BJ (cell line): ENCODE measurements at regions not wholly inside any gene's neighbourhood (a gene's known extent, or its start where the extent isn't known, plus 50 kb on each side); places are given as distances from the start of the nearest gene placed in this dataset.

Source experiments
- CTCF ChIA-PET: fragments of 350-600 bp; formaldehyde crosslinking; extraction: SDS; loops from one replicate; lab custom pipeline; 2021; ENCODE audit warnings: antibody characterized with exemption, inconsistent platforms; lab: Yijun Ruan, JAX
- POLR2A ChIA-PET: fragments of 300-600 bp; sonication (Branson Sonifier 250); formaldehyde crosslinking; extraction: SDS; loops from one replicate; lab custom pipeline; 2021; ENCODE audit warnings: antibody characterized with exemption; lab: Charles Lee
- DNase-seq: peaks from one replicate; pipeline ENCODE4 v3.0.0-alpha.2; 2011; ENCODE audit warnings: low read depth
- H3K27me3 ChIP-seq: 2 replicates; pipeline ENCODE4 v1.6.0; 2011; ENCODE audit warnings: low read length; ENCODE audit not compliant: control insufficient read depth, insufficient read depth
- H3K36me3 ChIP-seq: 2 replicates; pipeline ENCODE4 v1.5.1; 2011; ENCODE audit warnings: low read length; ENCODE audit not compliant: control insufficient read depth, insufficient read depth
- H3K4me3 ChIP-seq: 2 replicates; pipeline ENCODE4 v1.5.1; 2011; ENCODE audit warnings: low read depth, mild to moderate bottlenecking, control low read depth, low read length
- CTCF ChIP-seq: IDR thresholded peaks from 2 replicates; pipeline ENCODE4 v1.5.1; 2011; ENCODE audit warnings: low read depth, mild to moderate bottlenecking, control low read depth, inconsistent platforms, low read length, moderate library complexity; ENCODE audit not compliant: insufficient read depth

- H3K27me3 ChIP-seq, result no peaks in the 10 kb centered on the region
- H3K36me3 ChIP-seq, result no peaks in the 10 kb centered on the region
- no peak for TF ChIP-seq CTCF
- H3K4me3 ChIP-seq, result no peak overlapping the region
- CTCF ChIA-PET, result interaction anchor here (1.3 to 1.4 kb wide), 3 partner anchors 21 to 201 kb away, joined by 3 to 4 read pairs (median 4); no protein-coding TSS in a partner anchor
- no peak for DNase-seq
- POLR2A ChIA-PET, result no interaction called here
These were observed 187.9 kb upstream of the GMDS start for GRCh38 chr6:2433266-2433665.

DNA sequence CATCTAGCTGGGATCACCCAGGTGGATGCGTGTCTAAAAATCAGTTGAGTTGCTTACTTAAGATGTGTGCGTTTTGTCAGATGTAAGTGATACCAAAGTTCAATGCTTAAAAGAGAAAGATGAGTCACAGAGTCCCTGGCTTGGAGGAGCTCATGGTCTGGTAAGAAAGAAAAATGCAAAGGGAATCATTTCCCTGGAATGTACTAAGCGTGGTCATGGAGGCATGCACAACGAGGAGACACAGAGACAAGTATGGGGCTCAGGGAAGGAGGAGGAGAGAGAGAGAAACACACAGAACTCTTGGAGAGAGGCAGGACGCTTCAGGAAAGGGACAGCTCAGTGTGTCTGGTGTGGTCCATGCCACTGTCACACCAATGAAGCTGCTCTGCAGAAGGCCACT is 186.9 kb upstream of the GMDS start:
- ChIA-PET POLR2A (no interaction called here), CTCF (interaction anchor here (0.6 to 1.4 kb wide), 4 partner anchors 17 to 522 kb away, joined by 3 to 4 read pairs (median 3); no protein-coding TSS in a partner anchor)
- H3K4me3 ChIP-seq, result no peak overlapping the region
- no peaks in the 10 kb centered on the region for H3K27me3 ChIP-seq
- DNase-seq, result peak; percentile 91
- H3K36me3 ChIP-seq, result no peaks in the 10 kb centered on the region
- no peak for TF ChIP-seq CTCF

- no peak for TF ChIP-seq CTCF
- H3K4me3 ChIP-seq, result no peak overlapping the region
- ChIA-PET POLR2A (no interaction called here), CTCF (no interaction called here)
- no peak for DNase-seq
- no peaks in the 10 kb centered on the region for H3K27me3 ChIP-seq
- H3K36me3 ChIP-seq, result no peaks in the 10 kb centered on the region
These were observed 185.2 kb upstream of the GMDS start for GRCh38 chr6:2430612-2431011.

GRCh38 chr6:2429460-2429859 is 184.1 kb upstream of the GMDS start:
- TF ChIP-seq CTCF, result no peak
- ChIA-PET CTCF (no interaction called here), POLR2A (no interaction called here)

GRCh38 chr6:2429032-2429431 is 183.6 kb upstream of the GMDS start:
- ChIA-PET POLR2A (no interaction called here), CTCF (no interaction called here)
- no peak for TF ChIP-seq CTCF
- Histone ChIP-seq H3K27me3 (no peaks in the 10 kb centered on the region), H3K4me3 (no peak overlapping the region), H3K36me3 (no peaks in the 10 kb centered on the region)
- no peak for DNase-seq

More at GRCh38 chr6:2429460-2429859, 184.1 kb upstream of the GMDS start:
- H3K27me3 ChIP-seq, result no peaks in the 10 kb centered on the region
- DNase-seq, result no peak
- H3K36me3 ChIP-seq, result no peaks in the 10 kb centered on the region
- H3K4me3 ChIP-seq, result no peak overlapping the region
